IMR-90 (cell line): ENCODE measurements at regions not wholly inside any gene's neighbourhood (a gene's known extent, or its start where the extent isn't known, plus 50 kb on each side); places are given as distances from the start of the nearest gene placed in this dataset.

Source experiments
- BHLHE40 ChIP-seq: fragments of 150-350 bp; IDR thresholded peaks from 2 replicates; pipeline ENCODE4 v1.6.1; 2016; ENCODE audit warnings: mild to moderate bottlenecking, low read depth, low read length
- CEBPB ChIP-seq: IDR thresholded peaks from 2 replicates; pipeline ENCODE4 v1.6.1; 2012; ENCODE audit warnings: low read depth, low read length, improper control_type of control experiment
- ELK1 ChIP-seq: fragments of 150-350 bp; IDR thresholded peaks from 2 replicates; pipeline ENCODE4 v1.6.1; 2016; ENCODE audit warnings: low read depth, mild to moderate bottlenecking, low read length, moderate library complexity, borderline replicate concordance
- MAFK ChIP-seq: IDR thresholded peaks from 2 replicates; pipeline ENCODE4 v1.6.1; 2012; ENCODE audit warnings: low read depth, low read length, improper control_type of control experiment
- MAZ ChIP-seq: IDR thresholded peaks from 2 replicates; pipeline ENCODE4 v1.6.1; 2012; ENCODE audit warnings: low read depth, mild to moderate bottlenecking, low read length, improper control_type of control experiment, moderate library complexity, borderline replicate concordance
- MXI1 ChIP-seq: IDR thresholded peaks from 2 replicates; pipeline ENCODE4 v1.6.1; 2012; ENCODE audit warnings: low read depth, mild to moderate bottlenecking, low read length, moderate library complexity, borderline replicate concordance
- POLR2A ChIP-seq: IDR thresholded peaks from 2 replicates; pipeline ENCODE4 v1.6.1; 2012; ENCODE audit warnings: mild to moderate bottlenecking, low read depth, low read length
- RAD21 ChIP-seq: IDR thresholded peaks from 2 replicates; pipeline ENCODE4 v1.6.1; 2012; ENCODE audit warnings: low read length, improper control_type of control experiment
- RCOR1 ChIP-seq: IDR thresholded peaks from 2 replicates; pipeline ENCODE4 v1.6.1; 2012; ENCODE audit warnings: mild to moderate bottlenecking, low read length, improper control_type of control experiment; ENCODE audit not compliant: insufficient replicate concordance
- RFX5 ChIP-seq: IDR thresholded peaks from 2 replicates; pipeline ENCODE4 v1.8.0; 2012; ENCODE audit warnings: low read depth, mild to moderate bottlenecking, low read length, moderate library complexity
- SMC3 ChIP-seq: fragments of 150-350 bp; IDR thresholded peaks from 2 replicates; pipeline ENCODE4 v1.6.1; 2016; ENCODE audit warnings: low read depth, mild to moderate bottlenecking, antibody characterized with exemption, low read length, moderate library complexity
- TF ChIP-seq, protein P1 (sequence below): conservative IDR thresholded peaks from 2 replicates; pipeline ENCODE4 v1.5.1; 2012; ENCODE audit warnings: mild to moderate bottlenecking, low read depth, low read length, improper control_type of control experiment
- TF ChIP-seq, protein P2 (sequence below): fragments of 150-350 bp; IDR thresholded peaks from 2 replicates; pipeline ENCODE4 v1.6.1; 2017; ENCODE audit warnings: mild to moderate bottlenecking, antibody characterized with exemption, low read length, low read depth

- no peak for TF ChIP-seq POLR2A
- TF ChIP-seq, protein P1, sequence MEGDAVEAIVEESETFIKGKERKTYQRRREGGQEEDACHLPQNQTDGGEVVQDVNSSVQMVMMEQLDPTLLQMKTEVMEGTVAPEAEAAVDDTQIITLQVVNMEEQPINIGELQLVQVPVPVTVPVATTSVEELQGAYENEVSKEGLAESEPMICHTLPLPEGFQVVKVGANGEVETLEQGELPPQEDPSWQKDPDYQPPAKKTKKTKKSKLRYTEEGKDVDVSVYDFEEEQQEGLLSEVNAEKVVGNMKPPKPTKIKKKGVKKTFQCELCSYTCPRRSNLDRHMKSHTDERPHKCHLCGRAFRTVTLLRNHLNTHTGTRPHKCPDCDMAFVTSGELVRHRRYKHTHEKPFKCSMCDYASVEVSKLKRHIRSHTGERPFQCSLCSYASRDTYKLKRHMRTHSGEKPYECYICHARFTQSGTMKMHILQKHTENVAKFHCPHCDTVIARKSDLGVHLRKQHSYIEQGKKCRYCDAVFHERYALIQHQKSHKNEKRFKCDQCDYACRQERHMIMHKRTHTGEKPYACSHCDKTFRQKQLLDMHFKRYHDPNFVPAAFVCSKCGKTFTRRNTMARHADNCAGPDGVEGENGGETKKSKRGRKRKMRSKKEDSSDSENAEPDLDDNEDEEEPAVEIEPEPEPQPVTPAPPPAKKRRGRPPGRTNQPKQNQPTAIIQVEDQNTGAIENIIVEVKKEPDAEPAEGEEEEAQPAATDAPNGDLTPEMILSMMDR, result no peak
- TF ChIP-seq CEBPB, result no peak
- no peak for TF ChIP-seq RFX5
- TF ChIP-seq MAZ, result no peak
- no peak for TF ChIP-seq SMC3
- TF ChIP-seq RAD21, result no peak
- TF ChIP-seq ELK1, result no peak
- TF ChIP-seq BHLHE40, result no peak
- TF ChIP-seq RCOR1, result no peak
- TF ChIP-seq, protein P2, sequence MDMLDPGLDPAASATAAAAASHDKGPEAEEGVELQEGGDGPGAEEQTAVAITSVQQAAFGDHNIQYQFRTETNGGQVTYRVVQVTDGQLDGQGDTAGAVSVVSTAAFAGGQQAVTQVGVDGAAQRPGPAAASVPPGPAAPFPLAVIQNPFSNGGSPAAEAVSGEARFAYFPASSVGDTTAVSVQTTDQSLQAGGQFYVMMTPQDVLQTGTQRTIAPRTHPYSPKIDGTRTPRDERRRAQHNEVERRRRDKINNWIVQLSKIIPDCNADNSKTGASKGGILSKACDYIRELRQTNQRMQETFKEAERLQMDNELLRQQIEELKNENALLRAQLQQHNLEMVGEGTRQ, result no peak
- no peak for TF ChIP-seq MAFK
- no peak for TF ChIP-seq MXI1
These were observed 177.8 kb downstream of the ACKR3 start for GRCh38 chr2:236747426-236747825.
